Calu3 (cell line): ENCODE measurements at regions not wholly inside any gene's neighbourhood (a gene's known extent, or its start where the extent isn't known, plus 50 kb on each side); places are given as distances from the start of the nearest gene placed in this dataset.

ENCODE experiments used
- BruUV-seq: library from RNA; stranded (reverse); fragments of 400-500 nt; replicated peaks from 2 replicates; lab custom pipeline; 2021; lab: Mats Ljungman, UMichigan
- CTCF ChIA-PET: fragments of 300-600 bp; sonication (Branson Sonifier 250); formaldehyde crosslinking; loops from one replicate; lab custom pipeline; 2022; ENCODE audit warnings: antibody characterized with exemption; lab: Charles Lee
- DNase-seq: peaks from one replicate; pipeline ENCODE4 v3.0.0; 2022
- H3K27ac Mint-ChIP-seq: one replicate; pipeline ENCODE4 v1.8.0; 2022; ENCODE audit warnings: mixed read lengths; ENCODE audit not compliant: unreplicated experiment
- H3K27me3 Mint-ChIP-seq: one replicate; pipeline ENCODE4 v1.8.0; 2022; ENCODE audit warnings: mixed read lengths; ENCODE audit not compliant: unreplicated experiment
- H3K36me3 Mint-ChIP-seq: one replicate; pipeline ENCODE4 v1.8.0; 2022; ENCODE audit warnings: mild to moderate bottlenecking, moderate library complexity, mixed read lengths; ENCODE audit not compliant: insufficient read depth, unreplicated experiment
- H3K4me1 Mint-ChIP-seq: one replicate; pipeline ENCODE4 v1.8.0; 2022; ENCODE audit warnings: mild to moderate bottlenecking, low read depth, mixed read lengths; ENCODE audit not compliant: unreplicated experiment
- H3K4me3 Mint-ChIP-seq: one replicate; pipeline ENCODE4 v1.8.0; 2022; ENCODE audit warnings: mild to moderate bottlenecking, low read depth, moderate library complexity, mixed read lengths; ENCODE audit not compliant: unreplicated experiment
- H3K9me3 Mint-ChIP-seq: one replicate; pipeline ENCODE4 v1.8.0; 2022; ENCODE audit warnings: low read depth, mixed read lengths; ENCODE audit not compliant: unreplicated experiment
- CTCF ChIP-seq: fragments of 200-600 bp; IDR thresholded peaks from one replicate; pipeline ENCODE4 v1.8.0; 2022; ENCODE audit warnings: antibody characterized with exemption; ENCODE audit not compliant: unreplicated experiment
- intact Hi-C: fragments of 100-400 bp; cut with micrococcal nuclease; formaldehyde crosslinking; loops from one replicate; pipeline ENCODE4 v1.10.0; 2022; ENCODE audit not compliant: unreplicated experiment

- no peak overlapping the region for H3K27ac Mint-ChIP-seq
- no TSS peak for BruUV-seq
- TF ChIP-seq CTCF: no peak
- CTCF ChIA-PET: interaction anchor here (2.0 kb wide), 1 partner anchor 13 kb away, joined by 4 read pairs; no protein-coding TSS in a partner anchor
- intact Hi-C loops: no loop called here
- no peaks in the 10 kb centered on the region for H3K27me3 Mint-ChIP-seq
- H3K9me3 Mint-ChIP-seq: no peaks in the 10 kb centered on the region
- H3K36me3 Mint-ChIP-seq: no peaks in the 10 kb centered on the region
- no peak for DNase-seq
- H3K4me3 Mint-ChIP-seq: no peak overlapping the region
- H3K4me1 Mint-ChIP-seq: no peaks in the 10 kb centered on the region
Measured at GRCh38 chr12:25864306-25865276, 93.9 kb upstream of the RASSF8 start.

GRCh38 chr12:25866586-25867378, 91.7 kb upstream of the RASSF8 start:
- Mint-ChIP-seq H3K27ac (no peak overlapping the region), H3K27me3 (no peaks in the 10 kb centered on the region), H3K36me3 (no peaks in the 10 kb centered on the region), H3K4me3 (no peak overlapping the region), H3K9me3 (no peaks in the 10 kb centered on the region), H3K4me1 (peaks cover 3% of the 10 kb centered on the region)
- intact Hi-C loops: no loop called here
- no peak for DNase-seq
- no TSS peak for BruUV-seq
- TF ChIP-seq CTCF: no peak
- CTCF ChIA-PET: interaction anchor here (0.7 kb wide), 1 partner anchor 70 kb away, joined by 4 read pairs; no protein-coding TSS in a partner anchor

GRCh38 chr12:25868193-25868592, 90.3 kb upstream of the RASSF8 start:
- Mint-ChIP-seq H3K9me3 (no peaks in the 10 kb centered on the region), H3K4me1 (peaks cover 9% of the 10 kb centered on the region), H3K36me3 (no peaks in the 10 kb centered on the region), H3K27ac (no peak overlapping the region), H3K4me3 (no peak overlapping the region), H3K27me3 (no peaks in the 10 kb centered on the region)
- intact Hi-C loops: no loop called here
- BruUV-seq: no TSS peak
- TF ChIP-seq CTCF: no peak
- CTCF ChIA-PET: interaction anchor here (0.8 kb wide), 1 partner anchor 1876 kb away, joined by 3 read pairs; no protein-coding TSS in a partner anchor
- no peak for DNase-seq

- intact Hi-C loops: no loop called here
- H3K27me3 Mint-ChIP-seq: no peaks in the 10 kb centered on the region
- H3K9me3 Mint-ChIP-seq: no peaks in the 10 kb centered on the region
- H3K27ac Mint-ChIP-seq: no peak overlapping the region
- CTCF ChIA-PET: no interaction called here
- H3K36me3 Mint-ChIP-seq: no peaks in the 10 kb centered on the region
- DNase-seq: no peak
- TF ChIP-seq CTCF: no peak
- peaks cover 9% of the 10 kb centered on the region for H3K4me1 Mint-ChIP-seq
- no peak overlapping the region for H3K4me3 Mint-ChIP-seq
- no TSS peak for BruUV-seq
Measured at GRCh38 chr12:25872137-25872536, 86.3 kb upstream of the RASSF8 start.
